ENCODE measurements at regions not wholly inside any gene's neighbourhood (a gene's known extent, or its start where the extent isn't known, plus 50 kb on each side); places are given as distances from the start of the nearest gene placed in this dataset.

- TF ChIP-seq CTCF (IDR thresholded peaks at IDR 0.05; ENCODE audit: poor library complexity, severe bottlenecking) (no peak), TAF1 (IDR thresholded peaks at IDR 0.05; ENCODE audit: low read depth) (no peak), MXI1 (conservative IDR thresholded peaks at IDR 0.05; ENCODE audit: poor library complexity, severe bottlenecking) (no peak), REST (IDR thresholded peaks at IDR 0.05; ENCODE audit: borderline replicate concordance) (no peak), EZH2 (IDR thresholded peaks at IDR 0.05; ENCODE audit: borderline replicate concordance, insufficient read depth, low read length, poor library complexity, severe bottlenecking) (no peak), EP300 (conservative IDR thresholded peaks at IDR 0.05; ENCODE audit: poor library complexity, severe bottlenecking) (no peak)
Observed at GRCh38 chr4:123696687-123697086, 300.1 kb downstream of the SPRY1 start.

All from neural cell (in vitro differentiated cells).